GM12878 (cell line): ENCODE measurements at regions not wholly inside any gene's neighbourhood (a gene's known extent, or its start where the extent isn't known, plus 50 kb on each side); places are given as distances from the start of the nearest gene placed in this dataset.

Experiments
- ATAC-seq: fragments of 200-7000 bp; cut with Tn5 transposase; 3 replicates; pipeline ENCODE4 v1.9.1; 2020; ENCODE audit warnings: mild to moderate bottlenecking, moderate library complexity
- BruUV-seq: library from RNA; stranded (reverse); fragments of 400-500 nt; replicated peaks from 2 replicates; lab custom pipeline; 2021; lab: Mats Ljungman, UMichigan
- CTCF ChIA-PET: fragments of 300-600 bp; sonication (Branson Sonifier 250); formaldehyde crosslinking; extraction: SDS; loops from one replicate; lab custom pipeline; 2021; ENCODE audit warnings: inconsistent platforms; lab: Yijun Ruan, JAX
- POLR2A ChIA-PET: fragments of 350-600 bp; formaldehyde crosslinking; extraction: SDS; loops from one replicate; lab custom pipeline; 2021; ENCODE audit warnings: inconsistent platforms; lab: Charles Lee
- RAD21 ChIA-PET: fragments of 300-600 bp; sonication (Branson Sonifier 250); formaldehyde crosslinking; loops from one replicate; lab custom pipeline; 2023; ENCODE audit warnings: antibody characterized with exemption; ENCODE audit not compliant: unreplicated experiment; lab: Charles Lee
- SMC1A ChIA-PET: fragments of 300-600 bp; sonication (Branson Sonifier 250); formaldehyde crosslinking; loops from one replicate; lab custom pipeline; 2023; ENCODE audit not compliant: unreplicated experiment, uncharacterized antibody; lab: Charles Lee
- DNase-seq: peaks from one replicate; pipeline ENCODE4 v3.0.0-alpha.2; 2011; ENCODE audit warnings: low read depth, low spot score
- FAIRE-seq: peaks from 3 replicates; lab custom pipeline; 2011; peaks lifted over from hg19 to GRCh38; lab: Jason Lieb, UNC
- H2AFZ ChIP-seq: 2 replicates; pipeline ENCODE4 v1.6.0; 2011; ENCODE audit warnings: low read depth, low read length, control low read depth; ENCODE audit not compliant: control insufficient read depth
- H3K27ac ChIP-seq: 2 replicates; pipeline ENCODE4 v1.5.1; 2011; ENCODE audit warnings: control low read depth; ENCODE audit not compliant: control insufficient read depth, insufficient read depth
- H3K27me3 ChIP-seq, 2 experiments: replicated peaks in 1 of 2; 2 replicates each; pipeline versions ENCODE4 v1.6.0 to v1.6.1; 2011; ENCODE audit warnings: low read length in 1 of 2; ENCODE audit not compliant: control insufficient read depth in 2 of 2, insufficient read depth in 2 of 2
- H3K36me3 ChIP-seq, 2 experiments: 2 replicates each; pipeline ENCODE4 v1.5.1; 2011; ENCODE audit warnings: low read length in 1 of 2; ENCODE audit not compliant: control insufficient read depth in 2 of 2, insufficient read depth in 2 of 2
- H3K4me1 ChIP-seq: 2 replicates; pipeline ENCODE4 v1.6.1; 2011; ENCODE audit warnings: mild to moderate bottlenecking, low read length, moderate library complexity, mixed read lengths; ENCODE audit not compliant: control insufficient read depth, insufficient read depth
- H3K4me2 ChIP-seq: 2 replicates; pipeline ENCODE4 v1.6.0; 2011; ENCODE audit warnings: control low read depth; ENCODE audit not compliant: control insufficient read depth, insufficient read depth
- H3K4me3 ChIP-seq: fragments of 200-600 bp; sonication (generic); 2 replicates; pipeline ENCODE4 v1.5.1; 2016
- H3K79me2 ChIP-seq: 2 replicates; pipeline ENCODE4 v1.6.0; 2011; ENCODE audit warnings: low read length; ENCODE audit not compliant: control insufficient read depth, insufficient read depth
- H3K9ac ChIP-seq: 2 replicates; pipeline ENCODE4 v1.8.0; 2011; ENCODE audit warnings: low read length, control low read depth, mixed read lengths; ENCODE audit not compliant: control insufficient read depth, insufficient read depth
- H3K9me3 ChIP-seq: replicated peaks from 3 replicates; pipeline ENCODE4 v1.5.1; 2011; ENCODE audit warnings: mild to moderate bottlenecking, low read length; ENCODE audit not compliant: control insufficient read depth, insufficient read depth
- H4K20me1 ChIP-seq: 2 replicates; pipeline ENCODE4 v1.6.0; 2011; ENCODE audit not compliant: control insufficient read depth, insufficient read depth
- ATF3 ChIP-seq: IDR thresholded peaks from 2 replicates; pipeline ENCODE4 v1.6.1; 2011; ENCODE audit warnings: low read depth, mild to moderate bottlenecking, low read length, moderate library complexity, borderline replicate concordance; ENCODE audit errors: extremely low read depth
- HSF1 ChIP-seq: fragments of 150-350 bp; IDR thresholded peaks from 2 replicates; pipeline ENCODE4 v1.6.1; 2014; ENCODE audit warnings: mild to moderate bottlenecking, low read depth, low read length
- IRF5 ChIP-seq: fragments of 450-650 bp; IDR thresholded peaks from 2 replicates; pipeline ENCODE4 v1.6.1; 2017; ENCODE audit warnings: borderline replicate concordance
- MAX ChIP-seq: IDR thresholded peaks from 2 replicates; pipeline ENCODE4 v1.6.1; 2012; ENCODE audit warnings: low read depth, low read length, improper control_type of control experiment
- NBN ChIP-seq: fragments of 450-650 bp; IDR thresholded peaks from 2 replicates; pipeline ENCODE4 v1.6.1; 2016
- PRDM15 ChIP-seq: fragments of 450-650 bp; formaldehyde crosslinking; IDR thresholded peaks from 2 replicates; pipeline ENCODE4 v1.4.0; 2020; ENCODE audit warnings: mild to moderate bottlenecking, moderate library complexity
- TCF7 ChIP-seq: IDR thresholded peaks from 2 replicates; pipeline ENCODE4 v1.6.1; 2014; ENCODE audit warnings: antibody characterized with exemption, borderline replicate concordance
- WRNIP1 ChIP-seq: IDR thresholded peaks from 2 replicates; pipeline ENCODE4 v1.6.1; 2011; ENCODE audit warnings: low read depth, low read length, improper control_type of control experiment, borderline replicate concordance
- ZBED1 ChIP-seq: IDR thresholded peaks from 2 replicates; pipeline ENCODE4 v1.6.1; 2016; ENCODE audit warnings: borderline replicate concordance
- ZBTB11 ChIP-seq: fragments of 450-650 bp; formaldehyde crosslinking; IDR thresholded peaks from 2 replicates; pipeline ENCODE4 v1.5.0; 2022; ENCODE audit warnings: mild to moderate bottlenecking, missing genetic modification characterization
- ZNF217 ChIP-seq: fragments of 450-650 bp; IDR thresholded peaks from 2 replicates; pipeline ENCODE4 v1.6.1; 2017; ENCODE audit warnings: antibody characterized with exemption, mild to moderate bottlenecking
- ZSCAN29 ChIP-seq: fragments of 450-650 bp; IDR thresholded peaks from 2 replicates; pipeline ENCODE4 v1.6.1; 2017; ENCODE audit warnings: mild to moderate bottlenecking, moderate library complexity
- WGBS: methylation state at CpG from one replicate; pipeline ENCODE4 v1.1.6; 2016; ENCODE audit warnings: low lambda C conversion rate; ENCODE audit not compliant: insufficient replicate concordance, insufficient coverage; ENCODE audit errors: missing lambda C conversion rate; 5-methylcytosine and 5-hydroxymethylcytosine counted together
- in situ Hi-C: fragments of 300-500 bp; cut with MboI; formaldehyde crosslinking; loops from 9 replicates; pipeline ENCODE4 v1.14.3; 2018; ENCODE audit warnings: mixed read lengths
- intact Hi-C: fragments of 100-400 bp; cut with micrococcal nuclease; formaldehyde crosslinking; loops from one replicate; pipeline ENCODE4 v1.14.2; 2022; ENCODE audit not compliant: unreplicated experiment

GRCh38 chr2:236988690-236989624, 96.7 kb upstream of the COPS8 start:
- POLR2A ChIA-PET, result no interaction called here
- no peak for TF ChIP-seq TCF7
- TF ChIP-seq MAX, result no peak
- no peak for TF ChIP-seq ZBTB11 (CRISPR knock-in tag)
- no peak for TF ChIP-seq PRDM15 (CRISPR knock-in tag)
- TF ChIP-seq IRF5, result no peak
- TF ChIP-seq NBN, result no peak
- TF ChIP-seq ATF3, result no peak
- no peak for TF ChIP-seq WRNIP1
- no peak for TF ChIP-seq HSF1
- TF ChIP-seq ZNF217, result no peak
- TF ChIP-seq ZBED1, result no peak
- no peak for TF ChIP-seq ZSCAN29
- no peak overlapping the region for H3K9ac ChIP-seq
- H2AFZ ChIP-seq, result no peak overlapping the region
- no peaks in the 10 kb centered on the region for H4K20me1 ChIP-seq
- H3K4me3 ChIP-seq, result no peak overlapping the region
- no peak overlapping the region for H3K27ac ChIP-seq
- H3K4me1 ChIP-seq, result no peaks in the 10 kb centered on the region
- peaks cover 0 to 7% of the 10 kb centered on the region in 2 experiments; a peak in 2 of 4 replicates for H3K27me3 ChIP-seq
- no peak for FAIRE-seq
- H3K79me2 ChIP-seq, result no peaks in the 10 kb centered on the region
- RAD21 ChIA-PET, result no interaction called here
- H3K4me2 ChIP-seq, result no peak overlapping the region
- 24% methylated on average over 16 of the region's 16 CpGs for WGBS
- no peaks in the 10 kb centered on the region for H3K9me3 ChIP-seq
- BruUV-seq, result no TSS peak
- no peak for ATAC-seq
- SMC1A ChIA-PET, result no interaction called here
- H3K36me3 ChIP-seq, result no peaks in the 10 kb centered on the region
- intact Hi-C loops (no loop called here), in situ Hi-C loops (no loop called here)
- CTCF ChIA-PET, result no interaction called here
- DNase-seq, result no peak
